ENCODE measurements at regions not wholly inside any gene's neighbourhood (a gene's known extent, or its start where the extent isn't known, plus 50 kb on each side); places are given as distances from the start of the nearest gene placed in this dataset.

- TF ChIP-seq CTCF (IDR thresholded peaks at IDR 0.05) = no peak
- no peak for TF ChIP-seq EP300 (IDR thresholded peaks at IDR 0.05)
These were observed 65.0 kb upstream of the ANKH start for GRCh38 chr5:14936588-14936987.

All from sigmoid colon (tissue), 4 donors.